ENCODE measurements at regions not wholly inside any gene's neighbourhood (a gene's known extent, or its start where the extent isn't known, plus 50 kb on each side); places are given as distances from the start of the nearest gene placed in this dataset.

- TF ChIP-seq CTCF (IDR thresholded peaks at IDR 0.05; ENCODE audit: insufficient read depth, low read length): no peak
- no peak for TF ChIP-seq GABPA (IDR thresholded peaks at IDR 0.05; ENCODE audit: low read depth)
- no peak for TF ChIP-seq POLR2AphosphoS5 (IDR thresholded peaks at IDR 0.05; ENCODE audit: low read depth)
Observed at GRCh38 chr6:92864966-92865555, 554.3 kb downstream of the EPHA7 start.
